ENCODE measurements at regions not wholly inside any gene's neighbourhood (a gene's known extent, or its start where the extent isn't known, plus 50 kb on each side); places are given as distances from the start of the nearest gene placed in this dataset.

GRCh38 chr3:116815321-116815720 is 105.7 kb downstream of the TUSC7 start:
- H3K4me1 ChIP-seq (ENCODE audit: control insufficient read depth in 2 of 2, insufficient read depth in 2 of 2, low read length in 1 of 2), result no peaks in the 10 kb centered on the region
- WGBS, 2 donors, result 76 to 78% methylated on average over 1 of the region's 1 CpG
- H3K27me3 ChIP-seq (ENCODE audit: control insufficient read depth in 1 of 2, insufficient read depth in 2 of 2, low read length in 2 of 2), result no peaks in the 10 kb centered on the region
- no peak overlapping the region for H3K27ac ChIP-seq (ENCODE audit: low read depth in 2 of 2, low read length in 1 of 2)
- H3K9me3 ChIP-seq (ENCODE audit: control insufficient read depth in 2 of 2, insufficient read depth in 1 of 2, low read depth in 1 of 2, low read length in 1 of 2), result no peaks in the 10 kb centered on the region
- H3K36me3 ChIP-seq (ENCODE audit: control insufficient read depth in 2 of 2, insufficient read depth in 2 of 2, low read length in 1 of 2), result no peaks in the 10 kb centered on the region
- H3K4me3 ChIP-seq (ENCODE audit: low read depth in 1 of 2, low read length in 2 of 2), result no peak overlapping the region

GRCh38 chr3:116815831-116816588 is 106.4 kb downstream of the TUSC7 start:
- H3K4me3 ChIP-seq (ENCODE audit: low read depth in 1 of 2, low read length in 2 of 2), result no peak overlapping the region
- H3K9me3 ChIP-seq (ENCODE audit: control insufficient read depth in 2 of 2, insufficient read depth in 1 of 2, low read depth in 1 of 2, low read length in 1 of 2), result no peaks in the 10 kb centered on the region
- 50 to 52% methylated on average over 5 of the region's 5 CpGs for WGBS, 2 donors
- H3K27me3 ChIP-seq (ENCODE audit: control insufficient read depth in 1 of 2, insufficient read depth in 2 of 2, low read length in 2 of 2), result no peaks in the 10 kb centered on the region
- no peak overlapping the region for H3K27ac ChIP-seq (ENCODE audit: low read depth in 2 of 2, low read length in 1 of 2)
- H3K4me1 ChIP-seq (ENCODE audit: control insufficient read depth in 2 of 2, insufficient read depth in 2 of 2, low read length in 1 of 2), result no peaks in the 10 kb centered on the region
- no peaks in the 10 kb centered on the region for H3K36me3 ChIP-seq (ENCODE audit: control insufficient read depth in 2 of 2, insufficient read depth in 2 of 2, low read length in 1 of 2)

GRCh38 chr3:116821371-116821770 is 111.8 kb downstream of the TUSC7 start:
- no peaks in the 10 kb centered on the region for H3K9me3 ChIP-seq (ENCODE audit: control insufficient read depth in 2 of 2, insufficient read depth in 1 of 2, low read depth in 1 of 2, low read length in 1 of 2)
- no peak overlapping the region for H3K27ac ChIP-seq (ENCODE audit: low read depth in 2 of 2, low read length in 1 of 2)
- H3K4me1 ChIP-seq (ENCODE audit: control insufficient read depth in 2 of 2, insufficient read depth in 2 of 2, low read length in 1 of 2), result no peaks in the 10 kb centered on the region
- no peaks in the 10 kb centered on the region for H3K36me3 ChIP-seq (ENCODE audit: control insufficient read depth in 2 of 2, insufficient read depth in 2 of 2, low read length in 1 of 2)
- 56 to 76% methylated on average over 1 of the region's 1 CpG for WGBS, 2 donors
- H3K27me3 ChIP-seq (ENCODE audit: control insufficient read depth in 1 of 2, insufficient read depth in 2 of 2, low read length in 2 of 2), result no peaks in the 10 kb centered on the region
- H3K4me3 ChIP-seq (ENCODE audit: low read depth in 1 of 2, low read length in 2 of 2), result no peak overlapping the region

GRCh38 chr3:116824208-116824607 is 114.6 kb downstream of the TUSC7 start:
- 46 to 69% methylated on average over 1 of the region's 1 CpG for WGBS, 2 donors
- H3K9me3 ChIP-seq (ENCODE audit: control insufficient read depth in 2 of 2, insufficient read depth in 1 of 2, low read depth in 1 of 2, low read length in 1 of 2), result no peaks in the 10 kb centered on the region
- H3K27ac ChIP-seq (ENCODE audit: low read depth in 2 of 2, low read length in 1 of 2), result no peak overlapping the region
- no peak overlapping the region for H3K4me3 ChIP-seq (ENCODE audit: low read depth in 1 of 2, low read length in 2 of 2)
- H3K4me1 ChIP-seq (ENCODE audit: control insufficient read depth in 2 of 2, insufficient read depth in 2 of 2, low read length in 1 of 2), result no peaks in the 10 kb centered on the region
- no peaks in the 10 kb centered on the region for H3K27me3 ChIP-seq (ENCODE audit: control insufficient read depth in 1 of 2, insufficient read depth in 2 of 2, low read length in 2 of 2)
- H3K36me3 ChIP-seq (ENCODE audit: control insufficient read depth in 2 of 2, insufficient read depth in 2 of 2, low read length in 1 of 2), result no peaks in the 10 kb centered on the region

- Histone ChIP-seq H3K27ac (ENCODE audit: low read depth in 2 of 2, low read length in 1 of 2) (no peak overlapping the region), H3K27me3 (ENCODE audit: control insufficient read depth in 1 of 2, insufficient read depth in 2 of 2, low read length in 2 of 2) (no peaks in the 10 kb centered on the region), H3K36me3 (ENCODE audit: control insufficient read depth in 2 of 2, insufficient read depth in 2 of 2, low read length in 1 of 2) (no peaks in the 10 kb centered on the region), H3K9me3 (ENCODE audit: control insufficient read depth in 2 of 2, insufficient read depth in 1 of 2, low read depth in 1 of 2, low read length in 1 of 2) (no peaks in the 10 kb centered on the region), H3K4me1 (ENCODE audit: control insufficient read depth in 2 of 2, insufficient read depth in 2 of 2, low read length in 1 of 2) (no peaks in the 10 kb centered on the region), H3K4me3 (ENCODE audit: low read depth in 1 of 2, low read length in 2 of 2) (no peak overlapping the region)
Measured at GRCh38 chr3:116833202-116833601, 123.6 kb downstream of the TUSC7 start.

- WGBS, 2 donors, result 87 to 98% methylated on average over 1 of the region's 1 CpG
- Histone ChIP-seq H3K27me3 (ENCODE audit: control insufficient read depth in 1 of 2, insufficient read depth in 2 of 2, low read length in 2 of 2) (no peaks in the 10 kb centered on the region), H3K27ac (ENCODE audit: low read depth in 2 of 2, low read length in 1 of 2) (no peak overlapping the region), H3K4me1 (ENCODE audit: control insufficient read depth in 2 of 2, insufficient read depth in 2 of 2, low read length in 1 of 2) (no peaks in the 10 kb centered on the region), H3K9me3 (ENCODE audit: control insufficient read depth in 2 of 2, insufficient read depth in 1 of 2, low read depth in 1 of 2, low read length in 1 of 2) (no peaks in the 10 kb centered on the region), H3K36me3 (ENCODE audit: control insufficient read depth in 2 of 2, insufficient read depth in 2 of 2, low read length in 1 of 2) (no peaks in the 10 kb centered on the region), H3K4me3 (ENCODE audit: low read depth in 1 of 2, low read length in 2 of 2) (no peak overlapping the region)
Measured at GRCh38 chr3:116834816-116835215, 125.2 kb downstream of the TUSC7 start.

- Histone ChIP-seq H3K27me3 (ENCODE audit: control insufficient read depth in 1 of 2, insufficient read depth in 2 of 2, low read length in 2 of 2) (no peaks in the 10 kb centered on the region), H3K36me3 (ENCODE audit: control insufficient read depth in 2 of 2, insufficient read depth in 2 of 2, low read length in 1 of 2) (no peaks in the 10 kb centered on the region), H3K4me1 (ENCODE audit: control insufficient read depth in 2 of 2, insufficient read depth in 2 of 2, low read length in 1 of 2) (no peaks in the 10 kb centered on the region), H3K4me3 (ENCODE audit: low read depth in 1 of 2, low read length in 2 of 2) (no peak overlapping the region), H3K9me3 (ENCODE audit: control insufficient read depth in 2 of 2, insufficient read depth in 1 of 2, low read depth in 1 of 2, low read length in 1 of 2) (no peaks in the 10 kb centered on the region), H3K27ac (ENCODE audit: low read depth in 2 of 2, low read length in 1 of 2) (no peak overlapping the region)
- WGBS, 2 donors, result 43 to 44% methylated on average over 1 of the region's 1 CpG
Measured at GRCh38 chr3:116835658-116836057, 126.1 kb downstream of the TUSC7 start.

- Histone ChIP-seq H3K9me3 (ENCODE audit: control insufficient read depth in 2 of 2, insufficient read depth in 1 of 2, low read depth in 1 of 2, low read length in 1 of 2) (no peaks in the 10 kb centered on the region), H3K27me3 (ENCODE audit: control insufficient read depth in 1 of 2, insufficient read depth in 2 of 2, low read length in 2 of 2) (no peaks in the 10 kb centered on the region), H3K4me3 (ENCODE audit: low read depth in 1 of 2, low read length in 2 of 2) (no peak overlapping the region), H3K36me3 (ENCODE audit: control insufficient read depth in 2 of 2, insufficient read depth in 2 of 2, low read length in 1 of 2) (no peaks in the 10 kb centered on the region), H3K4me1 (ENCODE audit: control insufficient read depth in 2 of 2, insufficient read depth in 2 of 2, low read length in 1 of 2) (no peaks in the 10 kb centered on the region), H3K27ac (ENCODE audit: low read depth in 2 of 2, low read length in 1 of 2) (no peak overlapping the region)
- WGBS, 2 donors, result 56 to 59% methylated on average over 2 of the region's 2 CpGs
Measured at GRCh38 chr3:116836286-116836685, 126.7 kb downstream of the TUSC7 start.

GRCh38 chr3:116837483-116837882 is 127.9 kb downstream of the TUSC7 start:
- H3K9me3 ChIP-seq (ENCODE audit: control insufficient read depth in 2 of 2, insufficient read depth in 1 of 2, low read depth in 1 of 2, low read length in 1 of 2), result no peaks in the 10 kb centered on the region
- H3K4me1 ChIP-seq (ENCODE audit: control insufficient read depth in 2 of 2, insufficient read depth in 2 of 2, low read length in 1 of 2), result no peaks in the 10 kb centered on the region
- no peaks in the 10 kb centered on the region for H3K36me3 ChIP-seq (ENCODE audit: control insufficient read depth in 2 of 2, insufficient read depth in 2 of 2, low read length in 1 of 2)
- WGBS, 2 donors, result 64 to 71% methylated on average over 3 of the region's 3 CpGs
- no peaks in the 10 kb centered on the region for H3K27me3 ChIP-seq (ENCODE audit: control insufficient read depth in 1 of 2, insufficient read depth in 2 of 2, low read length in 2 of 2)
- H3K27ac ChIP-seq (ENCODE audit: low read depth in 2 of 2, low read length in 1 of 2), result no peak overlapping the region
- H3K4me3 ChIP-seq (ENCODE audit: low read depth in 1 of 2, low read length in 2 of 2), result no peak overlapping the region

- Histone ChIP-seq H3K4me3 (ENCODE audit: low read depth in 1 of 2, low read length in 2 of 2) (no peak overlapping the region), H3K9me3 (ENCODE audit: control insufficient read depth in 2 of 2, insufficient read depth in 1 of 2, low read depth in 1 of 2, low read length in 1 of 2) (no peaks in the 10 kb centered on the region), H3K4me1 (ENCODE audit: control insufficient read depth in 2 of 2, insufficient read depth in 2 of 2, low read length in 1 of 2) (no peaks in the 10 kb centered on the region), H3K27me3 (ENCODE audit: control insufficient read depth in 1 of 2, insufficient read depth in 2 of 2, low read length in 2 of 2) (no peaks in the 10 kb centered on the region), H3K27ac (ENCODE audit: low read depth in 2 of 2, low read length in 1 of 2) (no peak overlapping the region), H3K36me3 (ENCODE audit: control insufficient read depth in 2 of 2, insufficient read depth in 2 of 2, low read length in 1 of 2) (no peaks in the 10 kb centered on the region)
- WGBS, 2 donors, result 67 to 74% methylated on average over 6 of the region's 6 CpGs
Measured at GRCh38 chr3:116841003-116841735, 131.6 kb downstream of the TUSC7 start.

All from esophagus (tissue), 2 donors.